ENCODE measurements at regions not wholly inside any gene's neighbourhood (a gene's known extent, or its start where the extent isn't known, plus 50 kb on each side); places are given as distances from the start of the nearest gene placed in this dataset.

- TF ChIP-seq CTCF (IDR thresholded peaks at IDR 0.05; ENCODE audit: low read depth, low read length, missing input control) (no peak), TAF1 (conservative IDR thresholded peaks at IDR 0.05) (no peak), REST (IDR thresholded peaks at IDR 0.05) (no peak), ATF3 (IDR thresholded peaks at IDR 0.05) (no peak), GABPA (IDR thresholded peaks at IDR 0.05 in 1 of 2, conservative IDR thresholded peaks at IDR 0.05 in 1 of 2) (no peak)
Measured at GRCh38 chr17:11082559-11082958, 158.5 kb upstream of the SHISA6 start.
